Activated CD4-positive, alpha-beta T cell treated with anti-CD3 and anti-CD28 coated beads, Interleukin-2, amount 10 ng/mL, durations not matched to agents 7 days and 5 days (primary cell): ENCODE measurements at regions not wholly inside any gene's neighbourhood (a gene's known extent, or its start where the extent isn't known, plus 50 kb on each side); places are given as distances from the start of the nearest gene placed in this dataset.

Experiments used
- CTCF ChIA-PET: fragments of 350-600 bp; sonication (Branson Sonifier 250); formaldehyde crosslinking; loops from one replicate; lab custom pipeline; 2021; ENCODE audit warnings: antibody characterized with exemption; lab: Charles Lee
- POLR2A ChIA-PET: fragments of 350-600 bp; sonication (Branson Sonifier 250); formaldehyde crosslinking; loops from one replicate; lab custom pipeline; 2021; ENCODE audit warnings: antibody characterized with exemption; lab: Charles Lee
- DNase-seq: peaks from one replicate; pipeline ENCODE4 v3.0.0-alpha.2; 2020
- H3K27ac Mint-ChIP-seq: one replicate; pipeline ENCODE4 v1.8.0; 2021; ENCODE audit warnings: mild to moderate bottlenecking, moderate library complexity, mixed read lengths
- H3K27me3 Mint-ChIP-seq: one replicate; pipeline ENCODE4 v1.8.0; 2021; ENCODE audit warnings: mixed read lengths
- H3K36me3 Mint-ChIP-seq: one replicate; pipeline ENCODE4 v1.8.0; 2021; ENCODE audit warnings: low read depth, mixed read lengths
- H3K4me1 Mint-ChIP-seq: one replicate; pipeline ENCODE4 v1.8.0; 2021; ENCODE audit warnings: mixed read lengths
- H3K4me3 Mint-ChIP-seq: one replicate; pipeline ENCODE4 v1.8.0; 2021; ENCODE audit warnings: mild to moderate bottlenecking, moderate library complexity, mixed read lengths
- H3K9me3 Mint-ChIP-seq: one replicate; pipeline ENCODE4 v1.8.0; 2021; ENCODE audit warnings: mixed read lengths

DNA sequence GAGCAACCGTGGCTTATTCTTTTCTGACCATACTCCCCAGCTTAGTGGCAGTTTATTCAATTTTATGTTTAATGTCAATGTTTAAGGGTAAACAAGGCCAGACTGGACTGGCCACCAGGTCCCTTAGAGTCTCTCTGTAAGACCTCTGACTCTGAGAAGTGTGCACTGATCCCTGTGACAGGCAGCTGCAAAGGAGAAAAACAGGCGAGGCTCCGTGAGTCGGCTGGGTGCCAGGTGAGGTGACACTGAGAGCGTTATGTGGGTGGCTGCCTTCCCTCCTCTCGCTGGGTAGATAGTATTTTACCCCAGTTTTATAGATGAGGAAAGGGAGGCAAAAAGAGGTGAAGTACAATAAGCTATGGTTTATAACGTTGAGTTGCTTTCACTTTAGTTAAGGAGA, 139.4 kb upstream of the HDAC4 start:
- Mint-ChIP-seq H3K27me3 (peaks cover 13% of the 10 kb centered on the region), H3K36me3 (no peaks in the 10 kb centered on the region), H3K9me3 (no peaks in the 10 kb centered on the region), H3K4me1 (peaks cover 12% of the 10 kb centered on the region), H3K4me3 (no peak overlapping the region), H3K27ac (no peak overlapping the region)
- CTCF ChIA-PET: interaction anchor here (1.0 to 1.3 kb wide), 2 partner anchors 8 to 10 kb away, joined by 4 read pairs; no protein-coding TSS in a partner anchor
- no peak for DNase-seq
- POLR2A ChIA-PET: no interaction called here

DNA sequence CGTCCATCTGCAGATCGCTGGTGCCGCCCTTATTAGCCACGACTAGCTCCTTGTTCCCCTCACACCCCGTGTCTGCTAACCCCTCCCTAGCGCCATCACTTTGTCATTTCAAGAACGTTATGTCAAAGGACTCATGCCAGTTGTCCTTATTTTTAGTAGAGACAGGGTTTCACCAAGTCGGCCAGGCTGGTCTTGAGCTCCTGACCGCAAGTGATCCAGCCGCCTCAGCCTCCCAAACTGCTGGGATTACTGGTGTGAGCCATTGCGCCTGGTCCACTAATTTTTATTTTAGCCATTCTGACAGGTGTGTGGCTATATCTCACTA, 138.9 kb upstream of the HDAC4 start:
- H3K27me3 Mint-ChIP-seq: peaks cover 13% of the 10 kb centered on the region
- peaks cover 7% of the 10 kb centered on the region for H3K4me1 Mint-ChIP-seq
- no peak overlapping the region for H3K4me3 Mint-ChIP-seq
- no peaks in the 10 kb centered on the region for H3K36me3 Mint-ChIP-seq
- ChIA-PET CTCF (interaction anchor here (0.8 to 1.3 kb wide), 3 partner anchors 8 to 17 kb away, joined by 3 to 4 read pairs (median 4); no protein-coding TSS in a partner anchor), POLR2A (no interaction called here)
- H3K9me3 Mint-ChIP-seq: no peaks in the 10 kb centered on the region
- DNase-seq: no peak
- H3K27ac Mint-ChIP-seq: no peak overlapping the region

DNA sequence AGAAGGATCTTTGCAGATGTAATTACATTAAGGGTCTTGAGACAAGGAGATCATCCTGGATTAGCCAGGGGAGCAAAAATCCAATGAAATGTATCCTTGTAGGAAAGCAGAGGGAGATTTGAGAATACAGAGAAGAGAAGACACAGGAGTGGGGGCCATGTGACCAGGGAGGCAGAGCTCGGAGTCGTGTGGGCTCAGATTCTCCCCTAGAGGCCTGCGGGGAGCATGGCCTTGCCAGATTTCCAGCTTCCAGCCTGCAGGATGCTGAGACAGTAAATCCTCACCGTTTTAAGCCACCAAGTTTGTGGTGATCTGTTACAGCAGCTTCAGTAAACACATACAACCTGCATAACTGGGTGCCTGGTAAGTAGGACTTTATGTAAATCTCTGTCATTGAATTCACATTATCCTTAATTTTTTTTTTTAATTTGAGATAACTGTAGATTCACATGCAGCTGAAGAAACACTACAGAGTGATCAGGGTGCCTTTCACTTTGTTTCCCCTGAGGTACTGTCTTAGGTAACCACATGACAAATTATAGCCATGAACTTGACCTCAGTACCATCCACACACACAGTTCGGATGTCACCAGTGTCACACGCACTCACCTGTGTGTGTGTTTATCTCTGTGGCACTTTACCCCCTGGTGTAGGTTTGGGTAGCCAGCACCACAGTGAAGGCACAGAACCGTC, 138.4 kb upstream of the HDAC4 start:
- CTCF ChIA-PET: interaction anchor here (0.8 to 1.3 kb wide), 3 partner anchors 9 to 17 kb away, joined by 3 to 4 read pairs (median 4); no protein-coding TSS in a partner anchor
- no peaks in the 10 kb centered on the region for H3K36me3 Mint-ChIP-seq
- H3K9me3 Mint-ChIP-seq: no peaks in the 10 kb centered on the region
- peaks cover 3% of the 10 kb centered on the region for H3K4me1 Mint-ChIP-seq
- no peak overlapping the region for H3K27ac Mint-ChIP-seq
- no peak for DNase-seq
- POLR2A ChIA-PET: no interaction called here
- H3K27me3 Mint-ChIP-seq: peaks cover 13% of the 10 kb centered on the region
- no peak overlapping the region for H3K4me3 Mint-ChIP-seq

DNA sequence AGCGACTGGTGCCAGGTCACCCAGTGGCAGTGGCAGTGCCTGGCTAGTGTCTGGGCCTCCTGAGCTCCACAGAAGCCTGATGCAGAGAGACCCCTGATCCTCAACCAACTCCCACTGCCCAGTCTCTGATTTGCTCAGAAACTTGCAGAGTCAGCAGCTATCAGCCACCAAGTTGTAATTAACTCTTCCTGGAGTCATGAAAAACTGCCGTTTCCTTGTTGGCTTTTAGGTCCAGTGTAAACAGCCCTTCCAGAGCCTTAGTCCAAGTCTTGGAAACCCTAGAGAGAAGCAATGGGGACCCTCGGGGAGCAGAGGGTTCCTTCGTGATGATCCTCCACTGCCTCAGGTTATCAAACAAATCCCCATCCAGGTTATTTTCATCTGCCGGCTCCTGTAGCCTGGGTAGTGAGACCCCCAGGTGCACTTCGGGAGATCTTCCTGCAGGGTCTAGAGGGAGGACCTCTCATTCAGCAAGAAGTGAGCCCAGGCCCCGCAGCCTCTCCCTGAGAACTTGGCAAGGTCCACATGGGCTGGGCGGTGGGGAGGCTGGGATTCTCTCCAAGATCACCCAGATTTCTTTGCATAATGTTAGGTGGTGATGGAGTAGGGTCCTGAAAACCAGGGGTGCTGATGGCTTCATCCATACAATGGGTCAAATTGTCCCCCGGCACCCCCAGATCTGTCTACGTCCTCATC, 137.7 kb upstream of the HDAC4 start:
- no peaks in the 10 kb centered on the region for H3K4me1 Mint-ChIP-seq
- H3K27me3 Mint-ChIP-seq: peaks cover 11% of the 10 kb centered on the region
- ChIA-PET POLR2A (no interaction called here), CTCF (interaction anchor here (0.8 kb wide), 1 partner anchor 16 kb away, joined by 3 read pairs; no protein-coding TSS in a partner anchor)
- H3K9me3 Mint-ChIP-seq: no peaks in the 10 kb centered on the region
- no peak overlapping the region for H3K4me3 Mint-ChIP-seq
- H3K36me3 Mint-ChIP-seq: no peaks in the 10 kb centered on the region
- DNase-seq: no peak
- H3K27ac Mint-ChIP-seq: no peak overlapping the region

DNA sequence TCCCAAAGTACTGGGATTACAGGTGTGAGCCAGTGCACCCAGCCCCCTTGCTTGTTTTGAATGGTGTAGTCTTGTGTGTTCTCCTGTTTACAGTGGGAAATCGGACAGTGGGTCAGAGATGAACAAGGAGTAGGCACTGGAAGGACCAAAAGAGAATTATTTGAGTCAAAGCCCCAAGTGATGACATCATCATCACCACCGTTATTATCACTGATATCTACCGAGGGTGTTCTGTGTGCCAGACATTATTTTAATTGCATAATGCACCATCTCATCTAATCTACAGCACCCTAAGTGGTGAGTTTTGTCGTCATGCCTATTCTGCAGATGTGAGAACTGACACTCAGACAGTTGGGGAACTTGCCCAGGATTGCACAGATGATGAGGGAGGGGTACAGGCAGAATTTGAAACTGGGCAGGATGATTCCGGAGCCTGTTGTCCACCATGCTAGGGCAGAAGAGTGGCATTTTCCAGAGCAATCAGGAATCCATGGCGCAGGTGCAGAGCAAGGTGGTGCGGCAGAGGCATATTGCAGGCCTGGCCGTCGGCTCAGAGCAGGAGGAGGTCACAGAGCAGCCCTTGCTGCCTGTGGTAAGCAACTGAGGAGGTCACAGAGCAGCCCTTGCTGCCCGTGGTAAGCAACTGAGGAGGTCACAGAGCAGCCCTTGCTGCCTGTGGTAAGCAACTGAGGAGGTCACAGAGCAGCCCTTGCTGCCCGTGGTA, 137.0 kb upstream of the HDAC4 start:
- no peak for DNase-seq
- Mint-ChIP-seq H3K9me3 (no peaks in the 10 kb centered on the region), H3K27me3 (peaks cover 11% of the 10 kb centered on the region), H3K4me1 (no peaks in the 10 kb centered on the region), H3K36me3 (no peaks in the 10 kb centered on the region), H3K27ac (no peak overlapping the region), H3K4me3 (no peak overlapping the region)
- CTCF ChIA-PET: interaction anchor here (1.5 kb wide), 1 partner anchor 9 kb away, joined by 3 read pairs; no protein-coding TSS in a partner anchor
- POLR2A ChIA-PET: no interaction called here

DNA sequence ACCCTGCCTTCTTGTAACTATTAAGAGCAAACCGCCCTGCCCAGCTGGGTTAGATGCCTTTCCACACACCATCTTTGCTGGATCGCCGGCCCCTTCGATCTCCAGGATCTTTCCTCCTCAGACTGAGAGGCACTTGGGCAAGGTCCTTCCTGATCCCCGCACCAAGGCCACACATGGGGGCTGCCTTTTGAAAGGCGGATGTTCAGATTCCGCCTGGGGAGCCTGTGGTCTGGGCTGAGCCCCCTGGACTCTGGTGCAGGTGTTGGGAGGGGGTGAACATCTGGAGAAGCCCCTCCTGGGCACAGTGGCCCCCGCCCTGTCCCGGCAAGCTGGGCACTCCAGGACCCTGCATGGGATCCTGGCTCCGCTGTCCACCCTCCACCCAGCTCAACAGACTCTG, 135.4 kb upstream of the HDAC4 start:
- no peak for DNase-seq
- Mint-ChIP-seq H3K27me3 (peaks cover 3% of the 10 kb centered on the region), H3K4me3 (no peak overlapping the region), H3K27ac (no peak overlapping the region), H3K36me3 (no peaks in the 10 kb centered on the region), H3K4me1 (no peaks in the 10 kb centered on the region), H3K9me3 (no peaks in the 10 kb centered on the region)
- ChIA-PET POLR2A (no interaction called here), CTCF (interaction anchor here (1.0 to 1.5 kb wide), 2 partner anchors 11 to 18 kb away, joined by 3 to 4 read pairs; no protein-coding TSS in a partner anchor)

DNA sequence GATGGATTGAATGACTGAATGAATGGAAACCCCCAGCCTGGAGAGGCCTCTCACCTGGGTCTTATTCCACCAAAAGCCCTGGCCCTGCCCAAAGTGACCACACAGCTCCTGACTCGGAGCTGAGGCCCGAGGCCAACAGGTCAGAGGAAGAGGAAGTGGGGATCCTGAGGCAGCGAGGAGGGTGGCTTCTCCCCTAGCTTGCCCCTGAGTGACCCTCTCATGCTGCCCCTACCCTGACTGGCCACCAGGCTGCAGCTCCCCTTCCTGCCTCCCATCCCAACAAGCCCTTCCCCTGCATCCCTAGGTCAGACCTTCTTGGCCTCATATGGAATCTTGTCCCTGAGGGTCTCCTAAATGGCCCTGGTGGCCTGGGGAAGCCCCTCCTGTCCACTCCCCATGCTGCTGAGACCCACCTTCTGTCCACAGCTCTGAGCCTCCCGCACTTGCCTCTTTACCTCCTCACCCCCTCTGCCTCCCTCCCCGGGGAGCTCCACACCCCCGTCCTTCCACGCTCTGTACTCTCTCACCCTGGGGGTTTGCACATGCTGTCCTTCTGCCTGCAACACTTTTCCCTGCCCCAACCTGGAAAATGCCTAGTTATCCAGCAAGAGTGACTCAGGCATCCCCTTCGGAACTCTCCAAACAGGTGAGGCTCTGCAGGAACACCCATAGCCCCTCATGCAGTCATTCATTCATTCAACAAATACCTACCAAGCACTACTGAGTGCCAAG, 134.8 kb upstream of the HDAC4 start:
- H3K27ac Mint-ChIP-seq: no peak overlapping the region
- no peaks in the 10 kb centered on the region for H3K9me3 Mint-ChIP-seq
- no peak for DNase-seq
- ChIA-PET CTCF (interaction anchor here (0.7 to 1.0 kb wide), 2 partner anchors 9 to 17 kb away, joined by 3 to 4 read pairs; no protein-coding TSS in a partner anchor), POLR2A (no interaction called here)
- H3K27me3 Mint-ChIP-seq: peaks cover 3% of the 10 kb centered on the region
- H3K4me3 Mint-ChIP-seq: no peak overlapping the region
- no peaks in the 10 kb centered on the region for H3K4me1 Mint-ChIP-seq
- no peaks in the 10 kb centered on the region for H3K36me3 Mint-ChIP-seq

DNA sequence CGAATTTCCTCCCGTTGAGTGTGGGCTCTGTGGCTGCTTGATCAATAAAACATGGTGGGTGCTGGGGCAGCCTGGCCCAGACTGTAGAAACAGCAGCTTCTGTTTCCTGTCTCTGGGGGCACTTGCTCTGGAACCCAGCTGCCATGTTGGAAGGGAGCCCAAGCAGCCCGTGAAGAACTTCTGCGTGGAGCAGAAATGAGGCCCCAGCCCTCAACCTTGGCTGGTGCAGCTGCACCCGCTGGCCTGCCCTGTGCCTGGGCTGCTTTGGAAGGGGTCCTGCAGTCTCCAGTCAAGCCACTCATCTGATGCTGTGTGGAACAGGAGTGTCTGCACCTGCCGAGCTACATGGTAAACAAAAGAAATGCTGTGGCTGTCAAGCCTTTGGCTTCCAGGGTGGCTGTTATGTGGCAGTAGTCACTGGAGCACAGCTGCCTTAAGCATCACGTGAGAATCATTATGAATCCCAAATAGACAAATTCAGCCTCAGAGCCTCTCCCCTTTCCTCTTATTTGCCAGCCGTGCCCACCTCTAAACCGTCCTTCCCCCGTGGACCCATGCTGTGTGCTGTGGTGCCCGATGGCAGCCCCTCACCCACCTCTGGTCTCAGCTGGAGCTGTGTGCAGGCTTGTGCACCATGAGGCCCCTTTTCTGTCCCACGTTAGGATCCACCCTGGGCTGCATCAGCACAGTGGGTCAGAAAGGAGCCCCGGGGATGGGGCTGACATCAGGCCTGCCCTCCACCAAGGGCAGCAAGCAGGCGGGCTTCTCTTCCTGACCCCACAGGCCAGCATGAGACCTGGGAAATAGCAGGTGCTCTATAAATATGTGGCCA, 134.0 kb upstream of the HDAC4 start:
- ChIA-PET POLR2A (no interaction called here), CTCF (interaction anchor here (0.7 to 1.0 kb wide), 2 partner anchors 10 to 17 kb away, joined by 3 to 4 read pairs; no protein-coding TSS in a partner anchor)
- DNase-seq: no peak
- Mint-ChIP-seq H3K4me1 (no peaks in the 10 kb centered on the region), H3K36me3 (no peaks in the 10 kb centered on the region), H3K27ac (no peak overlapping the region), H3K4me3 (no peak overlapping the region), H3K9me3 (no peaks in the 10 kb centered on the region), H3K27me3 (peaks cover 5% of the 10 kb centered on the region)

DNA sequence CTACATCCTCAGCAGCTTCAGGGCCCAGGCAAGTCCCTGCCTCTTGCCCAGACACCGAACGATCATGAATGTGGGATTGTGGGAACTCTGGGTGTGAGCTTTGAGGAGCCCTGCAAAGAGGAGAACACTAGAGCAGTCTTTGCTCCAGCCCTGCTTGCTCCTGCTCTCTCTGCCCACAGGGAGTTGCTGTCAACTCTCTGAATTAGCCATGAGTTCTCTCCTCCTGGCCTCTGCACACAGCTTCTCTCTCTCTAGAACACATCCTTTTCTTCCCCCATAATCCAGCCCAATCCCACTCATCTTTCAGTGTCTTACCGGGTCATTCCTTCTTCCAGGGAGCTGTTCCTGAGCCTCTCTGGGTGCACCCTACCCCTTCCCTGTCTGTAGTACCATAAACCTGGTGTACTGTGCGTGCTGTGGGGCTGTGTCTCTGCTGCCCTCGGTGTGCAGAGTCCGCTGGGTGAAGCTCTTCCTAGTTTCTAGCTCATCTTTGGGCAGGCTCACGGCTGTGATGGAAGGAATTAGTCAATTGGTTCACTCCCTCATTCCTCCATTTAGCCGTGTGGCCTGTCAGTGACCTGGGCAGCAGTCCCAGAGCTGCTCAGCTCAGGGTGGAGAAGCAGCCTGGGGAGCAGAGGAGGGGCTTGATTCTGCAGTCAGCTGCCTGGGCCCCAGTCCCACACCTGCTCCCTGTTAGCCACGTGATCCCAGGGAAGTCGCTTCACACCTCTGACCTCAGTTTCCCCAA, 132.9 kb upstream of the HDAC4 start:
- ChIA-PET CTCF (no interaction called here), POLR2A (no interaction called here)
- DNase-seq: no peak
- Mint-ChIP-seq H3K4me1 (no peaks in the 10 kb centered on the region), H3K27me3 (peaks cover 5% of the 10 kb centered on the region), H3K27ac (no peak overlapping the region), H3K36me3 (no peaks in the 10 kb centered on the region), H3K9me3 (no peaks in the 10 kb centered on the region), H3K4me3 (no peak overlapping the region)

DNA sequence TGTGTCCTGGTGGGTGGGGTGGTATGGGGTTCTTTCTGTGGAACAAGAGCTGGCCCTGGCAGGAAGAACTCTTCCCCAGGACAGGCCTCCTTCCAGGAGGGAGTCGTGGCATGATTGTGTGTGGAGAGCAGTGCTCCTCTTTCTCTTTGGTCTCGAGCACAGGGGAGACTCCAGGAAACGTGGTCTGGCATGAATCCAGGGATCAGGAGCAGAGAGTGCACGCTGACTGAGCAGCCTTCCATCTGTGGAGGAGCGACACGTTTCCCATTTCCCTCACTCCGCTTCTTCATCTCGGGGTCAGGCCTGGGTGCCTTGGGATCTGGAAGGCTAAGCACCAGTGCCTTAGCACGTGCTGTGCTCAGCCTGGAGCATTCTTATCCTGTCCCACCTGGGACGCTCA, 132.0 kb upstream of the HDAC4 start:
- Mint-ChIP-seq H3K27me3 (peaks cover 5% of the 10 kb centered on the region), H3K27ac (no peak overlapping the region)
- POLR2A ChIA-PET: no interaction called here

DNA sequence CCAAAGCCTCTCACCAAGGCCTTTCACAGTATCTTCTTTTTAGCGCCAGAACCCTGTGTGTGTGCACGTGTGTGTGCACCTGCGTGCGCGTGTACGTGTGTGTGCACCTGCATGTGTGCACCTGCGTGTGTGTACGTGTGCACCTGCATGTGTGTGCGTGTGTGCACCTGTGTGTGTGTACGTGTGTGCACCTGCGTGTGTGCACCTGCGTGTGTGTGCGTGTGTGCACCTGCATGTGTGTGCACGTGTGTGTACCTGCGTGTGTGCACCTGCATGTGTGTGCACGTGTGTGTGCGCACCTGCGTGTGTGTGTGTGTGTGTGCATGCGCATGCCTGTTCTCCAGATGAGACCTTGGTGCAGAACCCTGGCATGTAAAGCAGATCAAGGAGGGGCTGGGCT, 131.4 kb upstream of the HDAC4 start:
- Mint-ChIP-seq H3K4me3 (no peak overlapping the region), H3K9me3 (no peaks in the 10 kb centered on the region), H3K27ac (no peak overlapping the region), H3K27me3 (peaks cover 5% of the 10 kb centered on the region), H3K4me1 (no peaks in the 10 kb centered on the region), H3K36me3 (no peaks in the 10 kb centered on the region)
- CTCF ChIA-PET: no interaction called here
- POLR2A ChIA-PET: no interaction called here
- DNase-seq: no peak

More for the DNA sequence above, 132.0 kb upstream of the HDAC4 start:
- Mint-ChIP-seq H3K4me1 (no peaks in the 10 kb centered on the region), H3K4me3 (no peak overlapping the region), H3K9me3 (no peaks in the 10 kb centered on the region), H3K36me3 (no peaks in the 10 kb centered on the region)
- no peak for DNase-seq
- CTCF ChIA-PET: no interaction called here
